Coronary artery (tissue), 2 donors: ENCODE measurements at regions not wholly inside any gene's neighbourhood (a gene's known extent, or its start where the extent isn't known, plus 50 kb on each side); places are given as distances from the start of the nearest gene placed in this dataset.

ENCODE experiments used
- DNase-seq: peaks from one replicate; pipeline ENCODE4 v3.0.0-alpha.2; 2017; ENCODE audit warnings: low spot score
- H3K27ac ChIP-seq, 2 donors: fragments of 200-600 bp; sonication (generic); one replicate each; pipeline ENCODE4 v1.5.1; 2016 to 2019
- H3K4me3 ChIP-seq: fragments of 200-600 bp; sonication (generic); 2 replicates; pipeline ENCODE4 v1.5.1; 2016; ENCODE audit warnings: mild to moderate bottlenecking, moderate library complexity
- CTCF ChIP-seq: fragments of 200-600 bp; sonication (generic); IDR thresholded peaks from one replicate; pipeline ENCODE4 v1.5.1; 2019; ENCODE audit warnings: antibody characterized with exemption

DNA sequence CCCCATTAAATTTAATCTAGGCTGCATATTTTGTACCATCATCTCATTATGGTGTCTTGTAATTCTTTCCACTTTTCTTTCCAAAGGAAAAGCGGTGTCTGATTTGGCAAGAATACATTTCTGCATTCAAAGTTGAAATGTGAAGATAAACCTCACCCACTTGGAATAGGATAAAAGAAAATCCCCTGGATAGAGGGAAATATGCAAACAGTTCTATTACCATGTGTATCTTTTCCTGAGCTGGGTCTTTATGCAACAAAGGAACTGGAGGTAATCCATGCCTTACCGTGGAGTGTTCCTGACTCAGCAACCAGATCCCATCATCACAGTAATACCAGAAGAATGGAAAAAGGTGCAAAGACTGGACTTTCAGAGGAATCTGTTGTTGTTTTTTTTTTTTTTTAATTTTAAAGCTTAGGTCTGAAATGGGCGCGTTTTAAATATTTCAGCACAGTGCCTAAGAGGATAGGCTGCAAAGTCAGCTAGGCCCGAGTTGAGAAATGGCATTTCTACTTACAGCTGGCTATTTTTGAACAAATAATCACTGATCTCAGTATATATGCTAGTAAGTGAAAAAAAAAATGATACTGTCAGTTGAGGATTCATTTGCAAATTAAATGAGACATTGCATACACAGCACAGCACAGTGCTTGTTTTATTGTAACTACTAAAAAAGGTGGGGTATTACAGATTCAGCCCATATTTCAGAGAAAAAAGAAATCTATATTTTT lies 55.5 kb upstream of the ADAMTS9 start:
- H3K27ac ChIP-seq: no peak overlapping the region
- no peak for DNase-seq
- TF ChIP-seq CTCF: no peak

DNA sequence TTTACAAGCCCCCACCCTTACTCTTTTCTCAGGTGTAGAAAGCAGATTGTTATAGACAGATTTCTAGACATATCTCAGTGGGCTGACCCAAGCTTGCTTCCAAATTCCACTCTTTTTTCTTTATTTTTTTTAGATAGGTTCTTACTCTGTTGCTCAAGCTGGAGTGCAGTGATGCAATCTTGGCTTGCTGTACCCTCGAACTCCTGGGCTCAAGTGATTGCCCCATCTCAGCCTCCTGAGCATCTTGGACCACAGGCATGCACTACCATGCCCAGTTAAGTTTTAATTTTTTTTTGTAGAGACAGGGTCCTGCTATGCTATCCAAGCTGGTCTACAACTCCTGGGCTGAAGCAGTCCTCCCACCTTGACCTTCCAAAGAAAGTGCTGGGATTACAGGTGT lies 53.5 kb upstream of the ADAMTS9 start:
- Histone ChIP-seq H3K4me3 (no peak overlapping the region), H3K27ac (peak overlapping the region; percentile 82 to 83)
- DNase-seq: peak; percentile 77
- TF ChIP-seq CTCF: no peak

More for the DNA sequence above, 55.5 kb upstream of the ADAMTS9 start:
- no peak overlapping the region for H3K4me3 ChIP-seq

- peak overlapping the region; percentile 82 to 83 for H3K27ac ChIP-seq
- peak overlapping the region; percentile 19 for H3K4me3 ChIP-seq
- peak; percentile 71 for DNase-seq
- TF ChIP-seq CTCF: no peak
Observed at GRCh38 chr3:64739971-64740631, 52.3 kb upstream of the ADAMTS9 start.
